ENCODE measurements at regions not wholly inside any gene's neighbourhood (a gene's known extent, or its start where the extent isn't known, plus 50 kb on each side); places are given as distances from the start of the nearest gene placed in this dataset.

- Histone ChIP-seq H3K4me3 (no peak overlapping the region), H3K9me3 (no peaks in the 10 kb centered on the region), H3K27me3 (no peaks in the 10 kb centered on the region), H3K36me3 (no peaks in the 10 kb centered on the region), H3K4me1 (no peaks in the 10 kb centered on the region), H3K27ac (no peak overlapping the region)
- intact Hi-C loops (cut with DNase I) = no loop called here
- DNase-seq (ENCODE audit: low spot score in 2 of 2) = no peak
- no peak for TF ChIP-seq CTCF (IDR thresholded peaks at IDR 0.05)
Measured at GRCh38 chr4:19047279-19047880, 1025.8 kb upstream of the LCORL start.

- TF ChIP-seq CTCF (IDR thresholded peaks at IDR 0.05) = no peak
Measured at GRCh38 chr4:19039816-19040215, 1018.3 kb upstream of the LCORL start.

GRCh38 chr4:19038231-19038630 lies 1016.7 kb upstream of the LCORL start:
- no peak for TF ChIP-seq CTCF (IDR thresholded peaks at IDR 0.05)
- Histone ChIP-seq H3K27me3 (no peaks in the 10 kb centered on the region), H3K27ac (no peak overlapping the region), H3K36me3 (no peaks in the 10 kb centered on the region), H3K4me1 (no peaks in the 10 kb centered on the region), H3K4me3 (no peak overlapping the region), H3K9me3 (no peaks in the 10 kb centered on the region)
- intact Hi-C loops (cut with DNase I) = no loop called here
- no peak for DNase-seq (ENCODE audit: low spot score in 2 of 2)

More at GRCh38 chr4:19039816-19040215, 1018.3 kb upstream of the LCORL start:
- H3K4me1 ChIP-seq = no peaks in the 10 kb centered on the region
- no peak overlapping the region for H3K27ac ChIP-seq
- H3K27me3 ChIP-seq = no peaks in the 10 kb centered on the region
- H3K4me3 ChIP-seq = no peak overlapping the region
- DNase-seq (ENCODE audit: low spot score in 2 of 2) = no peak
- H3K9me3 ChIP-seq = no peaks in the 10 kb centered on the region
- H3K36me3 ChIP-seq = no peaks in the 10 kb centered on the region
- intact Hi-C loops (cut with DNase I) = no loop called here

GRCh38 chr4:19033816-19034733 lies 1012.5 kb upstream of the LCORL start:
- Histone ChIP-seq H3K36me3 (no peaks in the 10 kb centered on the region), H3K4me1 (no peaks in the 10 kb centered on the region), H3K27me3 (no peaks in the 10 kb centered on the region), H3K4me3 (no peak overlapping the region), H3K27ac (no peak overlapping the region), H3K9me3 (no peaks in the 10 kb centered on the region)
- TF ChIP-seq CTCF (IDR thresholded peaks at IDR 0.05) = no peak
- intact Hi-C loops (cut with DNase I) = no loop called here
- DNase-seq (ENCODE audit: low spot score in 2 of 2) = no peak

GRCh38 chr4:19030536-19030935 lies 1009.0 kb upstream of the LCORL start:
- H3K4me3 ChIP-seq = no peak overlapping the region
- H3K27me3 ChIP-seq = no peaks in the 10 kb centered on the region
- H3K9me3 ChIP-seq = no peaks in the 10 kb centered on the region
- TF ChIP-seq CTCF (IDR thresholded peaks at IDR 0.05) = no peak
- H3K27ac ChIP-seq = no peak overlapping the region
- no peaks in the 10 kb centered on the region for H3K36me3 ChIP-seq
- intact Hi-C loops (cut with DNase I) = no loop called here
- no peak for DNase-seq (ENCODE audit: low spot score in 2 of 2)
- no peaks in the 10 kb centered on the region for H3K4me1 ChIP-seq

Data from ascending aorta (tissue), 2 donors.